H1 (cell line): ENCODE measurements at regions not wholly inside any gene's neighbourhood (a gene's known extent, or its start where the extent isn't known, plus 50 kb on each side); places are given as distances from the start of the nearest gene placed in this dataset.

Experiments used
- CTCF ChIA-PET: fragments of 300-600 bp; sonication (Branson Sonifier 250); formaldehyde crosslinking; loops from one replicate; lab custom pipeline; 2021; ENCODE audit not compliant: partially characterized antibody; lab: Charles Lee
- POLR2A ChIA-PET: fragments of 300-600 bp; sonication (Branson Sonifier 250); formaldehyde crosslinking; loops from one replicate; lab custom pipeline; 2021; ENCODE audit warnings: inconsistent platforms; ENCODE audit not compliant: partially characterized antibody; lab: Charles Lee
- DNase-seq, 2 experiments: peaks; one replicate each; pipeline versions ENCODE4 v3.0.0 to v3.0.0-alpha.2; 2010 to 2022; ENCODE audit warnings: low spot score in 2 of 2, low read depth in 1 of 2, mixed read lengths in 1 of 2
- FAIRE-seq: peaks from 2 replicates; lab custom pipeline; 2011; peaks lifted over from hg19 to GRCh38; lab: Jason Lieb, UNC
- H2AFZ ChIP-seq: 2 replicates; pipeline ENCODE4 v1.8.1; 2012; ENCODE audit warnings: low read length, inconsistent platforms
- H2AK5ac ChIP-seq: 2 replicates; pipeline ENCODE4 v1.6.1; 2013; ENCODE audit warnings: low read depth, low read length
- H2BK120ac ChIP-seq: replicated peaks from 2 replicates; pipeline ENCODE3; 2013; ENCODE audit warnings: low read depth, low read length, inconsistent platforms
- H2BK12ac ChIP-seq: 2 replicates; pipeline ENCODE4 v1.6.1; 2013; ENCODE audit warnings: low read depth, low read length
- H2BK15ac ChIP-seq: 2 replicates; pipeline ENCODE4 v1.6.1; 2013; ENCODE audit warnings: low read length
- H2BK20ac ChIP-seq: 2 replicates; pipeline ENCODE4 v1.6.1; 2013; ENCODE audit warnings: low read length
- H2BK5ac ChIP-seq: 2 replicates; pipeline ENCODE4 v1.6.1; 2013; ENCODE audit warnings: low read depth, low read length
- H3K14ac ChIP-seq: 2 replicates; pipeline ENCODE4 v1.6.1; 2013; ENCODE audit warnings: inconsistent platforms; ENCODE audit not compliant: insufficient read length
- H3K18ac ChIP-seq: 2 replicates; pipeline ENCODE4 v1.6.1; 2013; ENCODE audit warnings: low read length; ENCODE audit errors: extremely low read depth
- H3K23ac ChIP-seq: 2 replicates; pipeline ENCODE4 v1.6.1; 2013; ENCODE audit warnings: inconsistent platforms; ENCODE audit not compliant: insufficient read length
- H3K23me2 ChIP-seq: 2 replicates; pipeline ENCODE4 v1.6.1; 2013; ENCODE audit warnings: low read depth, low read length
- H3K27ac ChIP-seq: 2 replicates; pipeline ENCODE4 v1.6.1; 2011; ENCODE audit warnings: low read depth, low read length, inconsistent platforms
- H3K27me3 ChIP-seq, 4 experiments: replicated peaks in 1 of 4; 1 replicate in 1 of 4; 2 replicates in 3 of 4; pipeline versions ENCODE4 v1.6.1 to v1.8.1; 2011 to 2013; ENCODE audit warnings: low read length in 3 of 4, mild to moderate bottlenecking in 3 of 4, inconsistent platforms in 2 of 4, mixed read lengths in 2 of 4, moderate library complexity in 1 of 4; ENCODE audit not compliant: control insufficient read depth in 3 of 4, insufficient read depth in 3 of 4; ENCODE audit errors: extremely low read depth in 1 of 4
- H3K36me3 ChIP-seq, 4 experiments: 2 replicates each; pipeline versions ENCODE4 v1.6.1 to v1.8.1; 2011 to 2013; ENCODE audit warnings: mild to moderate bottlenecking in 4 of 4, low read length in 3 of 4, moderate library complexity in 2 of 4, control low read depth in 1 of 4, inconsistent platforms in 1 of 4; ENCODE audit not compliant: insufficient read depth in 4 of 4, control insufficient read depth in 2 of 4
- H3K4ac ChIP-seq: replicated peaks from 2 replicates; pipeline ENCODE3; 2013; ENCODE audit warnings: low read length, low read depth, mixed read lengths, inconsistent platforms; ENCODE audit not compliant: insufficient read length
- H3K4me1 ChIP-seq, 4 experiments: replicated peaks in 1 of 4; 1 replicate in 1 of 4; 2 replicates in 3 of 4; pipeline versions ENCODE4 v1.6.1 to v1.8.1; 2011 to 2013; ENCODE audit warnings: low read length in 3 of 4, inconsistent platforms in 2 of 4, mixed read lengths in 1 of 4; ENCODE audit not compliant: insufficient read depth in 4 of 4, control insufficient read depth in 3 of 4
- H3K4me2 ChIP-seq, 2 experiments: 2 replicates each; pipeline versions ENCODE4 v1.6.1 to v1.8.1; 2011 to 2013; ENCODE audit warnings: low read depth in 2 of 2, low read length in 2 of 2, control low read depth in 1 of 2, inconsistent platforms in 1 of 2, mild to moderate bottlenecking in 1 of 2; ENCODE audit not compliant: insufficient read depth in 1 of 2
- H3K4me3 ChIP-seq, 4 experiments: fragments of 200-600, 300-600 bp in 1 of 4; sonication (generic), shearing (Covaris generic), sonication (Bioruptor Twin) in 1 of 4; 2 replicates each; pipeline versions ENCODE4 v1.5.1 to v1.8.1; 2011 to 2016; ENCODE audit warnings: low read length in 4 of 4, low read depth in 3 of 4, control low read depth in 2 of 4, inconsistent platforms in 2 of 4, mild to moderate bottlenecking in 2 of 4, mixed read lengths in 1 of 4, moderate library complexity in 1 of 4; ENCODE audit not compliant: insufficient read depth in 2 of 4; ENCODE audit errors: extremely low read depth in 1 of 4
- H3K56ac ChIP-seq: replicated peaks from 2 replicates; pipeline ENCODE3; 2013; ENCODE audit warnings: low read depth, mild to moderate bottlenecking, mixed read lengths, low read length, inconsistent platforms; ENCODE audit not compliant: insufficient read length
- H3K79me1 ChIP-seq: 2 replicates; pipeline ENCODE4 v1.6.1; 2013; ENCODE audit warnings: low read depth, low read length, control low read depth
- H3K79me2 ChIP-seq, 2 experiments: 2 replicates each; pipeline versions ENCODE4 v1.6.1 to v1.8.1; 2012 to 2013; ENCODE audit warnings: low read length in 2 of 2, mild to moderate bottlenecking in 2 of 2, inconsistent platforms in 1 of 2; ENCODE audit not compliant: insufficient read depth in 2 of 2, control insufficient read depth in 1 of 2
- H3K9ac ChIP-seq, 4 experiments: replicated peaks in 1 of 4; 1 replicate in 1 of 4; 2 replicates in 3 of 4; pipeline versions ENCODE4 v1.6.1 to v1.8.1; 2011 to 2013; ENCODE audit warnings: low read depth in 3 of 4, low read length in 3 of 4, control low read depth in 2 of 4, mild to moderate bottlenecking in 2 of 4, moderate library complexity in 2 of 4, inconsistent platforms in 1 of 4; ENCODE audit errors: extremely low read depth in 1 of 4
- H3K9me3 ChIP-seq, 2 experiments: 2 replicates each; pipeline versions ENCODE4 v1.6.1 to v1.8.1; 2012 to 2013; ENCODE audit warnings: mild to moderate bottlenecking in 2 of 2, moderate library complexity in 2 of 2, control low read depth in 1 of 2, inconsistent platforms in 1 of 2, low read depth in 1 of 2, low read length in 1 of 2, mixed read lengths in 1 of 2; ENCODE audit not compliant: insufficient read depth in 2 of 2
- H4K20me1 ChIP-seq, 2 experiments: replicated peaks in 1 of 2; 2 replicates each; pipeline versions ENCODE3 to v1.8.1; 2011 to 2013; ENCODE audit warnings: inconsistent platforms in 2 of 2, low read length in 2 of 2, mild to moderate bottlenecking in 1 of 2; ENCODE audit not compliant: insufficient read depth in 2 of 2, control insufficient read depth in 1 of 2
- H4K5ac ChIP-seq: 2 replicates; pipeline ENCODE4 v1.6.1; 2013; ENCODE audit warnings: low read length, low read depth, mixed read lengths, inconsistent platforms; ENCODE audit not compliant: insufficient read length
- H4K8ac ChIP-seq: 2 replicates; pipeline ENCODE4 v1.8.0; 2013; ENCODE audit warnings: mild to moderate bottlenecking, moderate library complexity, low read length, inconsistent platforms; ENCODE audit not compliant: insufficient read depth; ENCODE audit errors: extremely low read depth
- H4K91ac ChIP-seq: replicated peaks from 2 replicates; pipeline ENCODE3; 2013; ENCODE audit warnings: low read length, mixed read lengths, inconsistent platforms; ENCODE audit not compliant: insufficient read length
- BRCA1 ChIP-seq: IDR thresholded peaks from 2 replicates; pipeline ENCODE4 v1.6.1; 2012; ENCODE audit warnings: low read depth, low read length, improper control_type of control experiment
- EP300 ChIP-seq, 2 experiments: IDR thresholded peaks; 1 replicate in 1 of 2; 2 replicates in 1 of 2; pipeline ENCODE4 v1.6.1; 2011 to 2012; ENCODE audit warnings: low read depth in 2 of 2, low read length in 2 of 2, mild to moderate bottlenecking in 2 of 2, borderline replicate concordance in 1 of 2, inconsistent platforms in 1 of 2, moderate library complexity in 1 of 2
- POLR2A ChIP-seq, 2 experiments: IDR thresholded peaks; 1 replicate in 1 of 2; 2 replicates in 1 of 2; pipeline ENCODE4 v1.6.1; 2011; ENCODE audit warnings: low read depth in 2 of 2, low read length in 2 of 2, mild to moderate bottlenecking in 2 of 2; ENCODE audit errors: control extremely low read depth in 1 of 2
- POLR2AphosphoS5 ChIP-seq: IDR thresholded peaks from 2 replicates; pipeline ENCODE4 v1.6.1; 2011; ENCODE audit warnings: low read depth, low read length
- TEAD4 ChIP-seq: IDR thresholded peaks from 2 replicates; pipeline ENCODE4 v1.6.1; 2012; ENCODE audit warnings: low read depth, low read length, inconsistent platforms, mixed read lengths
- ZNF274 ChIP-seq: IDR thresholded peaks from 2 replicates; pipeline ENCODE4 v1.7.0; 2012; ENCODE audit warnings: low read length, borderline replicate concordance; ENCODE audit errors: extremely low read depth

GRCh38 chr4:137300776-137301175 is 231.5 kb downstream of the PCDH18 start:
- no peak overlapping the region for H3K27ac ChIP-seq
- no peak overlapping the region for H2BK5ac ChIP-seq
- no peak overlapping the region for H3K4me3 ChIP-seq
- no peak overlapping the region for H2BK12ac ChIP-seq
- no peaks in the 10 kb centered on the region for H3K27me3 ChIP-seq
- no peak overlapping the region for H3K56ac ChIP-seq
- no peaks in the 10 kb centered on the region for H4K20me1 ChIP-seq
- H3K18ac ChIP-seq: no peak overlapping the region
- H3K36me3 ChIP-seq: no peaks in the 10 kb centered on the region
- H2AK5ac ChIP-seq: no peak overlapping the region
- FAIRE-seq (no peak), DNase-seq (no peak)
- no peak overlapping the region for H2AFZ ChIP-seq
- no peak overlapping the region for H3K14ac ChIP-seq
- no peak overlapping the region for H2BK15ac ChIP-seq
- no peak overlapping the region for H3K4ac ChIP-seq
- H4K8ac ChIP-seq: no peak overlapping the region
- no peak overlapping the region for H3K9ac ChIP-seq
- H2BK20ac ChIP-seq: no peak overlapping the region
- H3K9me3 ChIP-seq: no peaks in the 10 kb centered on the region
- H3K79me1 ChIP-seq: no peaks in the 10 kb centered on the region
- H3K23ac ChIP-seq: no peak overlapping the region
- H2BK120ac ChIP-seq: no peak overlapping the region
- H3K4me1 ChIP-seq: no peaks in the 10 kb centered on the region
- no peak overlapping the region for H3K4me2 ChIP-seq
- H4K91ac ChIP-seq: no peak overlapping the region
- CTCF ChIA-PET: interaction anchor here (1.1 kb wide), 1 partner anchor 362 kb away, joined by 3 read pairs; no protein-coding TSS in a partner anchor
- POLR2A ChIA-PET: no interaction called here
- H4K5ac ChIP-seq: no peak overlapping the region
- H3K79me2 ChIP-seq: no peaks in the 10 kb centered on the region
- no peaks in the 10 kb centered on the region for H3K23me2 ChIP-seq
- no peak for TF ChIP-seq POLR2A (IDR thresholded peaks at IDR 0.05; ENCODE audit: control extremely low read depth in 1 of 2, low read depth in 2 of 2, low read length in 2 of 2)
- no peak for TF ChIP-seq EP300 (IDR thresholded peaks at IDR 0.05; ENCODE audit: borderline replicate concordance in 1 of 2, low read depth in 2 of 2, low read length in 2 of 2)
- TF ChIP-seq POLR2AphosphoS5: no peak
- TF ChIP-seq TEAD4: no peak
- no peak for TF ChIP-seq BRCA1
- TF ChIP-seq ZNF274: no peak
- TF ChIP-seq, all 59 proteins: peak for 0
